SK-N-SH (cell line): ENCODE measurements at regions not wholly inside any gene's neighbourhood (a gene's known extent, or its start where the extent isn't known, plus 50 kb on each side); places are given as distances from the start of the nearest gene placed in this dataset.

Experiments used
- EZH2phosphoT487 ChIP-seq: fragments of 200-600 bp; sonication (generic); IDR thresholded peaks from 2 replicates; pipeline ENCODE4 v1.6.1; 2017; ENCODE audit warnings: low read depth, mixed run types, mild to moderate bottlenecking, antibody characterized with exemption, moderate library complexity, borderline replicate concordance
- FOXM1 ChIP-seq: IDR thresholded peaks from 2 replicates; pipeline ENCODE4 v1.4.0; 2012; ENCODE audit warnings: low read depth, mild to moderate bottlenecking
- NRF1 ChIP-seq: IDR thresholded peaks from 2 replicates; pipeline ENCODE4 v1.6.1; 2012; ENCODE audit warnings: low read depth, mild to moderate bottlenecking, low read length
- POLR2AphosphoS5 ChIP-seq: IDR thresholded peaks from 2 replicates; pipeline ENCODE4 v1.6.1; 2012; ENCODE audit warnings: low read depth, low read length
- RXRA ChIP-seq: IDR thresholded peaks from 2 replicates; pipeline ENCODE4 v1.4.0; 2012; ENCODE audit warnings: low read depth, mild to moderate bottlenecking, borderline replicate concordance
- TCF12 ChIP-seq: IDR thresholded peaks from 2 replicates; pipeline ENCODE4 v1.4.0; 2012
- TF ChIP-seq, protein P1 (sequence below): fragments of 200-600 bp; sonication (generic); IDR thresholded peaks from 2 replicates; pipeline ENCODE4 v1.6.1; 2017; ENCODE audit warnings: antibody characterized with exemption, mild to moderate bottlenecking, moderate library complexity
- TF ChIP-seq, protein P2 (sequence below): IDR thresholded peaks from 2 replicates; pipeline ENCODE4 v1.6.1; 2012; ENCODE audit warnings: mild to moderate bottlenecking, low read depth, low read length, moderate library complexity

DNA sequence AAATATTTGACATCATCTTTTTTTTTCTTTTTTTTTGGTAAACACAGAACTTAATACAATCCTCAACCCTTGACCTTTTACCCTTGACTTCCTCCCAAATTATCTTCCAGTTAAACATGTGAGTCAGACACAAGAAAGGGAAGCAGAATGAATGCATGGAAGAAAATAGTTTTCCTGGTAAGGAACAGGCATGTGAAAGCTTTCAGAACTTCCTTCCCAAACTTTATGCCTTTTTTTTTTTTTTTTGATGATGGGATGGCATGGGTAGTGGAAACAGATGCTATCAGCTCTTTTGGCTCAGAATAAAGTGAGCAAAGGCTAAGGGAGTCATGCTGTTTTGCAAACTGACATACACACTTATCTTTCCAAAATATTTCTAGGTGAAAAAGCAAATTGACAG, 1079.1 kb downstream of the TTLL7 start:
- TF ChIP-seq, protein P1, sequence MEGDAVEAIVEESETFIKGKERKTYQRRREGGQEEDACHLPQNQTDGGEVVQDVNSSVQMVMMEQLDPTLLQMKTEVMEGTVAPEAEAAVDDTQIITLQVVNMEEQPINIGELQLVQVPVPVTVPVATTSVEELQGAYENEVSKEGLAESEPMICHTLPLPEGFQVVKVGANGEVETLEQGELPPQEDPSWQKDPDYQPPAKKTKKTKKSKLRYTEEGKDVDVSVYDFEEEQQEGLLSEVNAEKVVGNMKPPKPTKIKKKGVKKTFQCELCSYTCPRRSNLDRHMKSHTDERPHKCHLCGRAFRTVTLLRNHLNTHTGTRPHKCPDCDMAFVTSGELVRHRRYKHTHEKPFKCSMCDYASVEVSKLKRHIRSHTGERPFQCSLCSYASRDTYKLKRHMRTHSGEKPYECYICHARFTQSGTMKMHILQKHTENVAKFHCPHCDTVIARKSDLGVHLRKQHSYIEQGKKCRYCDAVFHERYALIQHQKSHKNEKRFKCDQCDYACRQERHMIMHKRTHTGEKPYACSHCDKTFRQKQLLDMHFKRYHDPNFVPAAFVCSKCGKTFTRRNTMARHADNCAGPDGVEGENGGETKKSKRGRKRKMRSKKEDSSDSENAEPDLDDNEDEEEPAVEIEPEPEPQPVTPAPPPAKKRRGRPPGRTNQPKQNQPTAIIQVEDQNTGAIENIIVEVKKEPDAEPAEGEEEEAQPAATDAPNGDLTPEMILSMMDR, result no peak
- TF ChIP-seq FOXM1, result no peak
- TF ChIP-seq POLR2AphosphoS5, result no peak
- TF ChIP-seq NRF1, result no peak
- TF ChIP-seq, protein P2, sequence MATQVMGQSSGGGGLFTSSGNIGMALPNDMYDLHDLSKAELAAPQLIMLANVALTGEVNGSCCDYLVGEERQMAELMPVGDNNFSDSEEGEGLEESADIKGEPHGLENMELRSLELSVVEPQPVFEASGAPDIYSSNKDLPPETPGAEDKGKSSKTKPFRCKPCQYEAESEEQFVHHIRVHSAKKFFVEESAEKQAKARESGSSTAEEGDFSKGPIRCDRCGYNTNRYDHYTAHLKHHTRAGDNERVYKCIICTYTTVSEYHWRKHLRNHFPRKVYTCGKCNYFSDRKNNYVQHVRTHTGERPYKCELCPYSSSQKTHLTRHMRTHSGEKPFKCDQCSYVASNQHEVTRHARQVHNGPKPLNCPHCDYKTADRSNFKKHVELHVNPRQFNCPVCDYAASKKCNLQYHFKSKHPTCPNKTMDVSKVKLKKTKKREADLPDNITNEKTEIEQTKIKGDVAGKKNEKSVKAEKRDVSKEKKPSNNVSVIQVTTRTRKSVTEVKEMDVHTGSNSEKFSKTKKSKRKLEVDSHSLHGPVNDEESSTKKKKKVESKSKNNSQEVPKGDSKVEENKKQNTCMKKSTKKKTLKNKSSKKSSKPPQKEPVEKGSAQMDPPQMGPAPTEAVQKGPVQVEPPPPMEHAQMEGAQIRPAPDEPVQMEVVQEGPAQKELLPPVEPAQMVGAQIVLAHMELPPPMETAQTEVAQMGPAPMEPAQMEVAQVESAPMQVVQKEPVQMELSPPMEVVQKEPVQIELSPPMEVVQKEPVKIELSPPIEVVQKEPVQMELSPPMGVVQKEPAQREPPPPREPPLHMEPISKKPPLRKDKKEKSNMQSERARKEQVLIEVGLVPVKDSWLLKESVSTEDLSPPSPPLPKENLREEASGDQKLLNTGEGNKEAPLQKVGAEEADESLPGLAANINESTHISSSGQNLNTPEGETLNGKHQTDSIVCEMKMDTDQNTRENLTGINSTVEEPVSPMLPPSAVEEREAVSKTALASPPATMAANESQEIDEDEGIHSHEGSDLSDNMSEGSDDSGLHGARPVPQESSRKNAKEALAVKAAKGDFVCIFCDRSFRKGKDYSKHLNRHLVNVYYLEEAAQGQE, result no peak
- TF ChIP-seq EZH2phosphoT487, result no peak
- no peak for TF ChIP-seq RXRA
- no peak for TF ChIP-seq TCF12
